HFF-Myc (cell line): ENCODE measurements at regions not wholly inside any gene's neighbourhood (a gene's known extent, or its start where the extent isn't known, plus 50 kb on each side); places are given as distances from the start of the nearest gene placed in this dataset.
"Not testable (repeated sequence)": the region's sequence is repeated elsewhere in the genome, so short reads cannot be mapped to it uniquely, and the experiment has no call there.

Experiments used
- DNase-seq: peaks from one replicate; pipeline ENCODE4 v3.0.0-alpha.2; 2011; ENCODE audit warnings: low read depth; ENCODE audit errors: extremely low read depth
- H3K4me3 ChIP-seq: replicated peaks from 2 replicates; pipeline ENCODE4 v1.5.1; 2011; ENCODE audit warnings: low read depth, mild to moderate bottlenecking, control low read depth, low read length
- CTCF ChIP-seq: IDR thresholded peaks from 2 replicates; pipeline ENCODE4 v1.5.1; 2012; ENCODE audit warnings: mild to moderate bottlenecking, low read depth, low read length, control low read depth; ENCODE audit errors: missing control alignments

DNA sequence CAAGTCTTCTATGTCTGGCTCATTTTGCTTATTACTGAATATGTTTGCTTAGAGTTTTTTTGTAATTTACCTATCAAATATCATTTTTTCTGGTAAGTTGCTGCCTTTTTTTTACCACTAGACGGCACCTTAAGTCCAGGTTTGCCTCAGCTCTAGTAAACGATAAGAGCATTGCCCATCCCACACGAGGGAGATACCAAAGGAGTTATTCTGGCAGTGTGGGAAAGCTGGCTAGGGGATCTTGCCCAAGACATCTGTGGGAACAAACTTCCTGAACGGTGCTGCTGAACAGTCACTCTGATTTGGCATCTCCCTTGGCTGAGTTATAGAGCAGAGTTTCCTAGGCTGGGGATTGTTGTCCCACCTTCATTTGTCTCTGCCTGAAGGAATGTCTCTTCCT, 306.4 kb downstream of the COL12A1 start:
- no peak overlapping the region for H3K4me3 ChIP-seq
- DNase-seq = no peak
- TF ChIP-seq CTCF = no peak

- H3K4me3 ChIP-seq = no peak overlapping the region
- TF ChIP-seq CTCF = no peak
- DNase-seq = no peak
Observed at GRCh38 chr6:74892091-74892490, 313.8 kb downstream of the COL12A1 start.

DNA sequence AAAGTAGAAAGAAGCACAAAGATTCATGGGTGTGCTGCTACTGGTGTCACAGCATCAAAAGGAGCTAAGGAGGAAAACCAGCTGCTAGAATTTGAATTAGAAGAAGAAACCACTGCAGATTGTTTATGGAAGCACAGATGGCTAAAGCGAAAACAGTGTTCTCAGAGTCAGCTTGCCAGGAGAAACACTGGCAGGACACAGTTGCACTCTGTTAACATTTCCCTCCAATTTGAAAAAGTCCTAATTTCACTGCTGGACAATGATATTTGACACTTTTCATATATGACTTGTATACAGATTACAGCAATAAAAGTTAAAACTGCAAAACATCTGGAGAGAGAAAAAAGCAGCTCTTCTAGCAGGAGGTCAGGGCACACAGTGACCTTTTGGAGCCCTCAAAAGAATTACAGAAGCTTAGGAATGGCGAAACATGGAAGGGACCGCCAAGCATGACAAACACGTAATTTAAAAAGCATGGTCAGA, 314.5 kb downstream of the COL12A1 start:
- DNase-seq = peak; percentile 63
- TF ChIP-seq CTCF = no peak
- no peak overlapping the region for H3K4me3 ChIP-seq

GRCh38 chr6:74889635-74890034, 316.2 kb downstream of the COL12A1 start:
- no peak overlapping the region for H3K4me3 ChIP-seq
- TF ChIP-seq CTCF = no peak
- DNase-seq = no peak

- H3K4me3 ChIP-seq, DNase-seq: not testable (repeated sequence)
Observed at GRCh38 chr6:74888741-74889140, 317.1 kb downstream of the COL12A1 start.

DNA sequence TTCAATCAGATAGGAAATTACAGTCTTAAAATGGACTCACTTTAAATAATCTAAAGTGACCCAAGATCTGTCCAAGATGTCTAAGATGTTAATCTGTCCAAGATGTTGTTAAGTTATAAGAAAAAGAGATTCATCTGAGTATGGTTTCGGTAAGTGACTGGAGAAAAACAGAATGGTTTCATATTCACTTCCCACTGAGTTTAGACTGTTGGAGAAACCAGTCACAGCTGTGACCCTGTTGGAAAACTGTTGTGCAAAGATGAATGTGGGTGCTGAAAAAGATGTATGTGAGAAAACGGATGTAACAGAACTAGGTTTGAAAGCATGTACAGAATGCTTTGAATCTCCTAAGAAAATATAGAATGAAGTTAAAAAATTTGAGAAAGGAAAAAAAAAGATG, 325.9 kb downstream of the COL12A1 start:
- TF ChIP-seq CTCF = no peak
- no peak overlapping the region for H3K4me3 ChIP-seq
- DNase-seq = no peak

- peak; percentile 25 for DNase-seq
- H3K4me3 ChIP-seq = no peak overlapping the region
- TF ChIP-seq CTCF = no peak
Observed at GRCh38 chr6:74879234-74879633, 326.6 kb downstream of the COL12A1 start.
